Bronchial epithelial cell (primary cell): ENCODE measurements at regions not wholly inside any gene's neighbourhood (a gene's known extent, or its start where the extent isn't known, plus 50 kb on each side); places are given as distances from the start of the nearest gene placed in this dataset.

Experiments used
- DNase-seq: peaks from one replicate; pipeline ENCODE4 v3.0.0-alpha.2; 2010; ENCODE audit warnings: low read depth
- FAIRE-seq: peaks from 2 replicates; lab custom pipeline; 2011; peaks lifted over from hg19 to GRCh38; lab: Jason Lieb, UNC
- H3K27me3 ChIP-seq: 2 replicates; pipeline ENCODE4 v1.5.1; 2011; ENCODE audit warnings: low read length; ENCODE audit not compliant: control insufficient read depth, insufficient read depth
- H3K36me3 ChIP-seq: 2 replicates; pipeline ENCODE4 v1.5.1; 2011; ENCODE audit warnings: low read length; ENCODE audit not compliant: control insufficient read depth, insufficient read depth
- H3K4me3 ChIP-seq: 2 replicates; pipeline ENCODE4 v1.5.1; 2011; ENCODE audit warnings: mild to moderate bottlenecking, low read depth, low read length, control low read depth
- CTCF ChIP-seq: IDR thresholded peaks from 2 replicates; pipeline ENCODE4 v1.5.1; 2011; ENCODE audit warnings: mild to moderate bottlenecking, moderate library complexity, low read length, control low read depth, inconsistent platforms; ENCODE audit not compliant: insufficient read depth, severe bottlenecking

GRCh38 chr7:70953796-70954195 is 178.1 kb upstream of the GALNT17 start:
- no peaks in the 10 kb centered on the region for H3K36me3 ChIP-seq
- DNase-seq (no peak), FAIRE-seq (no peak)
- H3K27me3 ChIP-seq = no peaks in the 10 kb centered on the region
- TF ChIP-seq CTCF = no peak
- H3K4me3 ChIP-seq = no peak overlapping the region

- Histone ChIP-seq H3K4me3 (no peak overlapping the region), H3K27me3 (no peaks in the 10 kb centered on the region), H3K36me3 (no peaks in the 10 kb centered on the region)
- FAIRE-seq = no peak
- TF ChIP-seq CTCF = no peak
- no peak for DNase-seq
Observed at GRCh38 chr7:70972693-70973092, 159.3 kb upstream of the GALNT17 start.

- no peak for TF ChIP-seq CTCF
- Histone ChIP-seq H3K36me3 (no peaks in the 10 kb centered on the region), H3K4me3 (no peak overlapping the region), H3K27me3 (no peaks in the 10 kb centered on the region)
- DNase-seq (no peak), FAIRE-seq (no peak)
Observed at GRCh38 chr7:70975754-70976153, 156.2 kb upstream of the GALNT17 start.

GRCh38 chr7:70986297-70986696 is 145.6 kb upstream of the GALNT17 start:
- H3K36me3 ChIP-seq = no peaks in the 10 kb centered on the region
- DNase-seq (no peak), FAIRE-seq (no peak)
- no peak for TF ChIP-seq CTCF
- H3K4me3 ChIP-seq = no peak overlapping the region
- no peaks in the 10 kb centered on the region for H3K27me3 ChIP-seq

- FAIRE-seq (no peak), DNase-seq (no peak)
- TF ChIP-seq CTCF = no peak
- Histone ChIP-seq H3K36me3 (no peaks in the 10 kb centered on the region), H3K4me3 (no peak overlapping the region), H3K27me3 (no peaks in the 10 kb centered on the region)
Observed at GRCh38 chr7:70994176-70994575, 137.8 kb upstream of the GALNT17 start.

- no peak for TF ChIP-seq CTCF
Observed at GRCh38 chr7:70997261-70997660, 134.7 kb upstream of the GALNT17 start.

More at GRCh38 chr7:70997261-70997660, 134.7 kb upstream of the GALNT17 start:
- no peak overlapping the region for H3K4me3 ChIP-seq
- no peaks in the 10 kb centered on the region for H3K27me3 ChIP-seq
- DNase-seq = no peak
- H3K36me3 ChIP-seq = no peaks in the 10 kb centered on the region
- FAIRE-seq = no peak
